Medulla oblongata (tissue), 1 donor: ENCODE measurements at regions not wholly inside any gene's neighbourhood (a gene's known extent, or its start where the extent isn't known, plus 50 kb on each side); places are given as distances from the start of the nearest gene placed in this dataset.
"Not testable (repeated sequence)": the region's sequence is repeated elsewhere in the genome, so short reads cannot be mapped to it uniquely, and the experiment has no call there.

Experiments
- DNase-seq: peaks from one replicate; pipeline ENCODE4 v3.0.0-alpha.2; 2015; ENCODE audit errors: extremely low spot score

GRCh38 chr4:12701384-12701783 lies 782.8 kb downstream of the RAB28 start:
- no peak for DNase-seq

GRCh38 chr4:12697970-12698369 lies 786.2 kb downstream of the RAB28 start:
- no peak for DNase-seq

GRCh38 chr4:12692815-12693214 lies 791.3 kb downstream of the RAB28 start:
- no peak for DNase-seq

GRCh38 chr4:12691168-12691567 lies 793.0 kb downstream of the RAB28 start:
- no peak for DNase-seq

GRCh38 chr4:12689457-12689856 lies 794.7 kb downstream of the RAB28 start:
- no peak for DNase-seq

GRCh38 chr4:12679217-12679616 lies 804.9 kb downstream of the RAB28 start:
- DNase-seq: no peak

- no peak for DNase-seq
These were observed 810.0 kb downstream of the RAB28 start for GRCh38 chr4:12674184-12674583.

GRCh38 chr4:12672303-12672702 lies 811.8 kb downstream of the RAB28 start:
- no peak for DNase-seq

- DNase-seq: no peak
These were observed 826.0 kb downstream of the RAB28 start for GRCh38 chr4:12658146-12658545.

- no peak for DNase-seq
These were observed 832.3 kb downstream of the RAB28 start for GRCh38 chr4:12651876-12652275.

GRCh38 chr4:12645732-12646131 lies 838.4 kb downstream of the RAB28 start:
- no peak for DNase-seq

- DNase-seq: no peak
These were observed 839.9 kb downstream of the RAB28 start for GRCh38 chr4:12644261-12644660.

GRCh38 chr4:12636191-12636590 lies 847.9 kb downstream of the RAB28 start:
- DNase-seq: no peak

GRCh38 chr4:12635629-12636028 lies 848.5 kb downstream of the RAB28 start:
- DNase-seq: no peak

GRCh38 chr4:12633053-12633651 lies 851.0 kb downstream of the RAB28 start:
- DNase-seq: peak; percentile 79

GRCh38 chr4:12615822-12616221 lies 868.3 kb downstream of the RAB28 start:
- DNase-seq: no peak

GRCh38 chr4:12612876-12613275 lies 871.3 kb downstream of the RAB28 start:
- DNase-seq: no peak

GRCh38 chr4:12609212-12609875 lies 874.8 kb downstream of the RAB28 start:
- not testable (repeated sequence) for DNase-seq

GRCh38 chr4:12595986-12596385 lies 888.2 kb downstream of the RAB28 start:
- no peak for DNase-seq

GRCh38 chr4:12595489-12595888 lies 888.7 kb downstream of the RAB28 start:
- no peak for DNase-seq

GRCh38 chr4:12588582-12588981 lies 895.6 kb downstream of the RAB28 start:
- no peak for DNase-seq

GRCh38 chr4:12586242-12587006 lies 897.7 kb downstream of the RAB28 start:
- DNase-seq: no peak
